NOMO-1 treated with DMSO at 0.1 percent for 48 hours (cell line): ENCODE measurements at regions not wholly inside any gene's neighbourhood (a gene's known extent, or its start where the extent isn't known, plus 50 kb on each side); places are given as distances from the start of the nearest gene placed in this dataset.

Experiments used
- DNase-seq: peaks from one replicate; lab custom pipeline; 2025; ENCODE audit not compliant: unreplicated experiment; lab: John Stamatoyannopoulos, UW

GRCh38 chr1:198032668-198033067 lies 115.5 kb downstream of the LHX9 start:
- DNase-seq = no peak

- DNase-seq = peak; percentile 40
These were observed 115.9 kb upstream of the NEK7 start for GRCh38 chr1:198040880-198041279.

GRCh38 chr1:198042168-198042567 lies 114.6 kb upstream of the NEK7 start:
- no peak for DNase-seq

- no peak for DNase-seq
These were observed 108.9 kb upstream of the NEK7 start for GRCh38 chr1:198047913-198048312.

GRCh38 chr1:198054510-198054909 lies 102.3 kb upstream of the NEK7 start:
- no peak for DNase-seq

GRCh38 chr1:198056255-198056654 lies 100.5 kb upstream of the NEK7 start:
- DNase-seq = no peak

- no peak for DNase-seq
These were observed 92.6 kb upstream of the NEK7 start for GRCh38 chr1:198064181-198064580.

GRCh38 chr1:198068285-198068684 lies 88.5 kb upstream of the NEK7 start:
- peak; percentile 40 for DNase-seq

GRCh38 chr1:198072177-198072576 lies 84.6 kb upstream of the NEK7 start:
- no peak for DNase-seq

GRCh38 chr1:198075296-198075695 lies 81.5 kb upstream of the NEK7 start:
- DNase-seq = no peak

GRCh38 chr1:198079432-198079951 lies 77.3 kb upstream of the NEK7 start:
- DNase-seq = peak; percentile 19

- no peak for DNase-seq
These were observed 74.2 kb upstream of the NEK7 start for GRCh38 chr1:198082576-198082975.

- no peak for DNase-seq
These were observed 73.2 kb upstream of the NEK7 start for GRCh38 chr1:198083549-198083948.

GRCh38 chr1:198084241-198084908 lies 72.4 kb upstream of the NEK7 start:
- no peak for DNase-seq

- no peak for DNase-seq
These were observed 70.6 kb upstream of the NEK7 start for GRCh38 chr1:198086051-198086745.

- DNase-seq = no peak
These were observed 69.0 kb upstream of the NEK7 start for GRCh38 chr1:198087831-198088230.

- peak; percentile 58 for DNase-seq
These were observed 68.3 kb upstream of the NEK7 start for GRCh38 chr1:198088360-198089071.

- DNase-seq = no peak
These were observed 60.4 kb upstream of the NEK7 start for GRCh38 chr1:198096390-198096789.

GRCh38 chr1:198099755-198100154 lies 57.0 kb upstream of the NEK7 start:
- no peak for DNase-seq

- no peak for DNase-seq
These were observed 54.9 kb upstream of the NEK7 start for GRCh38 chr1:198101716-198102453.

- peak; percentile 69 for DNase-seq
These were observed 54.4 kb upstream of the NEK7 start for GRCh38 chr1:198102454-198102827.
